Ascending aorta (tissue), 2 donors: ENCODE measurements at regions not wholly inside any gene's neighbourhood (a gene's known extent, or its start where the extent isn't known, plus 50 kb on each side); places are given as distances from the start of the nearest gene placed in this dataset.
"Not testable (repeated sequence)": the region's sequence is repeated elsewhere in the genome, so short reads cannot be mapped to it uniquely, and the experiment has no call there.

Source experiments
- DNase-seq, 2 donors: peaks; one replicate each; pipeline ENCODE4 v3.0.0-alpha.2; 2019; ENCODE audit warnings: low spot score in 2 of 2
- H3K27ac ChIP-seq, 2 donors: fragments of 200-600 bp; sonication (generic); one replicate each; pipeline ENCODE4 v1.5.1; 2016 to 2017; ENCODE audit warnings: mild to moderate bottlenecking in 1 of 2
- H3K27me3 ChIP-seq: fragments of 200-600 bp; sonication (generic); one replicate; pipeline ENCODE4 v1.5.1; 2017
- H3K36me3 ChIP-seq, 2 donors: fragments of 200-600 bp; sonication (generic); one replicate each; pipeline ENCODE4 v1.5.1; 2016
- H3K4me1 ChIP-seq, 2 donors: fragments of 200-600 bp; sonication (generic); one replicate each; pipeline ENCODE4 v1.5.1; 2016 to 2017; ENCODE audit warnings: mild to moderate bottlenecking in 1 of 2
- H3K4me3 ChIP-seq, 2 donors: fragments of 200-600 bp; sonication (generic); one replicate each; pipeline ENCODE4 v1.5.1; 2016 to 2017; ENCODE audit warnings: mild to moderate bottlenecking in 1 of 2
- H3K9me3 ChIP-seq, 2 donors: fragments of 200-600 bp; sonication (generic); one replicate each; pipeline ENCODE4 v1.5.1; 2016
- intact Hi-C: fragments of 100-400 bp; cut with DNase I; formaldehyde crosslinking; loops from one replicate; pipeline ENCODE4 v1.15.1; 2023
- TF ChIP-seq, protein P1 (sequence below), 3 experiments: fragments of 200-600 bp in 2 of 3; fragments of 450-650 bp in 1 of 3; sonication (generic) in 2 of 3; IDR thresholded peaks; one replicate each; pipeline ENCODE4 v1.5.1; 2016 to 2019; ENCODE audit warnings: antibody characterized with exemption in 3 of 3, mild to moderate bottlenecking in 1 of 3, moderate library complexity in 1 of 3

DNA sequence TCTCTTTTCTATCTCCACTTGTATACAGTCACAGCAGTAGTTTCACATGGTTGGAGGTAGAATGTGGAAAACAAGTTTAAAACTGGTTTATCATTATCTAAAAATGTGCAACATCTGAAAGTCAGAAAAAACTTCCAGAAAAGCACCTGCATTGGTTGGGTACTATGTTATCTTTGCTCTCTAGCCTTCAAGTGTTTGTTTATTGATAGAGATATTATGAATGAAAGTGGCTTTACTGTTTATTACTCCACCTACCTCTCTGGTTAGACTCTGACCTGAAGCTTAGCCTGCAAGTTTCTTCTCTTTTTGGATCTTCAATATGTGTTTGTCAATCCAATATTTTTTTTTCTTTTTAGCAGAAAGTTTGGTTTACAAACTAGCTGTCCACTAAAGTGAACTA, 2161.4 kb upstream of the RAG2 start:
- TF ChIP-seq, protein P1, sequence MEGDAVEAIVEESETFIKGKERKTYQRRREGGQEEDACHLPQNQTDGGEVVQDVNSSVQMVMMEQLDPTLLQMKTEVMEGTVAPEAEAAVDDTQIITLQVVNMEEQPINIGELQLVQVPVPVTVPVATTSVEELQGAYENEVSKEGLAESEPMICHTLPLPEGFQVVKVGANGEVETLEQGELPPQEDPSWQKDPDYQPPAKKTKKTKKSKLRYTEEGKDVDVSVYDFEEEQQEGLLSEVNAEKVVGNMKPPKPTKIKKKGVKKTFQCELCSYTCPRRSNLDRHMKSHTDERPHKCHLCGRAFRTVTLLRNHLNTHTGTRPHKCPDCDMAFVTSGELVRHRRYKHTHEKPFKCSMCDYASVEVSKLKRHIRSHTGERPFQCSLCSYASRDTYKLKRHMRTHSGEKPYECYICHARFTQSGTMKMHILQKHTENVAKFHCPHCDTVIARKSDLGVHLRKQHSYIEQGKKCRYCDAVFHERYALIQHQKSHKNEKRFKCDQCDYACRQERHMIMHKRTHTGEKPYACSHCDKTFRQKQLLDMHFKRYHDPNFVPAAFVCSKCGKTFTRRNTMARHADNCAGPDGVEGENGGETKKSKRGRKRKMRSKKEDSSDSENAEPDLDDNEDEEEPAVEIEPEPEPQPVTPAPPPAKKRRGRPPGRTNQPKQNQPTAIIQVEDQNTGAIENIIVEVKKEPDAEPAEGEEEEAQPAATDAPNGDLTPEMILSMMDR (IDR thresholded peaks at IDR 0.05) = no peak
- no peak overlapping the region for H3K4me3 ChIP-seq
- H3K9me3 ChIP-seq = no peaks in the 10 kb centered on the region
- no peaks in the 10 kb centered on the region for H3K27me3 ChIP-seq
- intact Hi-C loops = no loop called here
- no peaks in the 10 kb centered on the region for H3K4me1 ChIP-seq
- DNase-seq = no peak
- H3K36me3 ChIP-seq = no peaks in the 10 kb centered on the region
- H3K27ac ChIP-seq = no peak overlapping the region

DNA sequence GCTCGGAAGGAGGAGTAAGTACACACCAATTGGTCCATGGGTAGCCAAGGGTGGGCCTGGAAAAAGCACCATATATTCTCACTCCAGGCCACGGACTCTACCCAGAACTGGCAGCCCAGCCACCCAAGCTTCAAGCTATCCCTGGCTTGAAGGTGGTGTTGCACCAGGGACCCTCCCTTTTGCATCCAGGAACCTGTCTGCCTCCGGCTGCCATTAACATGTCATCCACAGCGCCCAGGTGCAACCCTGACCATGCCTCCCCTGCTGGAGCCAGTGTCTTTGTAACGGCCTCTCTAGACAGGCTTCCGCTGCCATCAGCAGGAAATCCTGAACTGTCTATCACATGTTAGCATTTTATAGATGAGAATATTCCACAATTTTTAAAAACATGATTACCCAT, 2158.5 kb upstream of the RAG2 start:
- intact Hi-C loops = no loop called here
- no peaks in the 10 kb centered on the region for H3K27me3 ChIP-seq
- no peaks in the 10 kb centered on the region for H3K9me3 ChIP-seq
- H3K4me1 ChIP-seq = no peaks in the 10 kb centered on the region
- TF ChIP-seq, protein P1 (IDR thresholded peaks at IDR 0.05) = no peak
- no peak overlapping the region for H3K27ac ChIP-seq
- no peak for DNase-seq
- H3K4me3 ChIP-seq = no peak overlapping the region
- no peaks in the 10 kb centered on the region for H3K36me3 ChIP-seq

DNA sequence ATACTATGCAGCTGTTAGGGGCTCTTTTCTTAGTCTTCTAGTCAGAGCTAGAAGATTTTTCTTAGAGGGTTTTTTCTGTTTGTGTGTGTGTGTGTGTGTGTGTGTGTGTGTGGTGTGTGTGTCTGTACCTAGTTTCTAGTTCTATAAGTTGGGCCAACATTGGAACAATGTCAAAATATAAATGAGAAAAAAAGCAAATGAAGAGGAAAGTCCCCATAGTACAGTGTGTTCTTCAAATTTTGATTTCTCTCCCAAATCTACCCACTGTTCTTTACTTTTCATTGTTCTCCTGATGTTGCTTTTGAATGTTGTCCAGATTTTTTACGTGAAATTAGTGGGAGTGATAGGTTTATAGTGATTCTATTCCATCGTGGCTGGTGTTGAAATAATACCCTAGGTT, 2153.4 kb upstream of the RAG2 start:
- intact Hi-C loops = no loop called here
- Histone ChIP-seq H3K27me3 (no peaks in the 10 kb centered on the region), H3K4me3 (no peak overlapping the region), H3K27ac (no peak overlapping the region), H3K9me3 (no peaks in the 10 kb centered on the region), H3K4me1 (no peaks in the 10 kb centered on the region), H3K36me3 (no peaks in the 10 kb centered on the region)
- TF ChIP-seq, protein P1 (IDR thresholded peaks at IDR 0.05) = no peak
- DNase-seq = no peak

DNA sequence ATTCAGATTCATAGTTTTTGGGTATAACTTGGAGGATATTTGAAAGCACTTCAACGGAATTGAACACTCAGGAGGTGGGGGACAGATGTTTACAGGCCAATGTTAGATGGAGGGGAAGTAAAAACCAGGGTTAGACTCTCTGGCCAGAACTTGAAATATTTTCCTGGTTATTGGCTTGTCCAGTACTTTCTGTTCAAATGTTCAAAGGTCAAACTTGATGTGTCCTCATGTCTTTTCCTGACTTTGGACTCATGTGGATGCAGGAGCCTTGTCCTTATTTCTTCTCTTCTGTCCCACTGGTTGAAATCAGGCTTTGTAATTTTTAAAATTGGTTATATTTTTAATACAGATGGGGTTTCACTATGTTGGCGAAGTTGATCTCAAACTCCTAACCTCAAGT, 2148.5 kb upstream of the RAG2 start:
- H3K27ac ChIP-seq, H3K9me3 ChIP-seq, H3K36me3 ChIP-seq, H3K4me1 ChIP-seq, H3K4me3 ChIP-seq, intact Hi-C loops, H3K27me3 ChIP-seq, DNase-seq: not testable (repeated sequence)

DNA sequence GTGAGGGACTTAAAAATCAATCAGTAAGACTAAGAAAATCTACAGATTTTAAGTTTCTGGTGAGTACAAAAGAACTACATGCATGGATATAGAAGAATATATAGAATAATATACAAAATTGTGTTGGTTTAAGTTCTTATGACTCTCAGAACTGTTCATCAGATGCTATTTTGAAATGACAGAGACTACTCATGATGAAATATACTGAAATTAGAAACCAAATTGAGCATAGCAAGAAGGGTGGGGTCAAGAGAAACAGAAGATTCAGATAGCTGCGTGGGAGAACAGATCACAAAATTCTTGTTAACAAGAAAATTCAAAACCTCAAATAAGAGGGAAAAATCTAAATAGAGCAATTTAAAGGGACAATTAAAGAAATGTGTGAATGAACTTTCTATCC, 2125.3 kb upstream of the RAG2 start:
- TF ChIP-seq, protein P1 (IDR thresholded peaks at IDR 0.05) = no peak
- no peak for DNase-seq
- intact Hi-C loops = no loop called here
- Histone ChIP-seq H3K9me3 (no peaks in the 10 kb centered on the region), H3K36me3 (no peaks in the 10 kb centered on the region), H3K4me1 (no peaks in the 10 kb centered on the region), H3K27ac (no peak overlapping the region), H3K27me3 (no peaks in the 10 kb centered on the region), H3K4me3 (no peak overlapping the region)

DNA sequence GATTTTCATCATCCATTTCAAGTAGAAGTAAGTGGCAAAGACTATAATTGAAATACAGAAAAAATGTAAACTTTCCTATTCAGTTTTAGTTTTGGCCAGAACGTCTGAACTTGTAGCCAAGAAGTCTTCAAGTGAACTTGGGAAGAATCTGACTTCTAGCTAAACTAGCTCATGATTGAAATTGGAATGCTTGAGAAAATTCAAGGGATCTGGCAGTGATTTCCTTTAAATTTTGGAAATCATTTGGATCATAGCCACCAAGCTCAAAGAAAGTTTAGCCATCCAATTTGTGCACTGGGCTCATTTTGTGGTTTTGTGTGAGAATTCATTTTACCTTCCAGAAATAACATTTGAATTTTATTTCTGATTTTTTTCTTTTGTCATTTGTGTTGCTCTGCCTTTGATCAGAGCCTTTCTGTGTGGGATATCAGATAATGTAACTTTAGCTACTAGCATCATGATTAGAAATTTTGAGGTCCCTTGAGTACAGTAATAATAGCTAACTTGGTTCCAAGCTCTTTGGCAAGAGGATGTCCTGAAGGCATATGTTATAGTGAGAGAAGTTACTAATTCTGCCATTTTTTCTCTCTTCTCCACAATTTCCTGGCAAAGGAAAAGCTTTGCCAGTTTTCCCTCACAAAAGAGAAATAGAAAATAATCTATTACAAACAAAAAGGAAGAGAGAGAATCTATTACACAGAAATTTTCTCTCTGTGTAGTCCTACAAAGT, 2123.7 kb upstream of the RAG2 start:
- TF ChIP-seq, protein P1 (IDR thresholded peaks at IDR 0.05) = no peak
- H3K9me3 ChIP-seq = no peaks in the 10 kb centered on the region
- no peaks in the 10 kb centered on the region for H3K27me3 ChIP-seq
- intact Hi-C loops = no loop called here
- H3K4me1 ChIP-seq = no peaks in the 10 kb centered on the region
- DNase-seq = no peak
- H3K4me3 ChIP-seq = no peak overlapping the region
- H3K36me3 ChIP-seq = no peaks in the 10 kb centered on the region
- H3K27ac ChIP-seq = no peak overlapping the region
